Duodenal mucosa (tissue), 2 donors: ENCODE measurements at regions not wholly inside any gene's neighbourhood (a gene's known extent, or its start where the extent isn't known, plus 50 kb on each side); places are given as distances from the start of the nearest gene placed in this dataset.

Experiments used
- H3K27ac ChIP-seq: one replicate; pipeline ENCODE4 v1.7.0; 2013; ENCODE audit warnings: low read depth, low read length
- H3K27me3 ChIP-seq, 2 donors: one replicate each; pipeline ENCODE4 v1.7.0; 2013; ENCODE audit warnings: low read length in 2 of 2, control low read depth in 1 of 2; ENCODE audit not compliant: insufficient read depth in 2 of 2, control insufficient read depth in 1 of 2
- H3K36me3 ChIP-seq, 2 donors: one replicate each; pipeline ENCODE4 v1.7.0; 2013; ENCODE audit warnings: low read length in 2 of 2, control low read depth in 1 of 2; ENCODE audit not compliant: insufficient read depth in 2 of 2, control insufficient read depth in 1 of 2
- H3K4me1 ChIP-seq, 2 donors: one replicate each; pipeline ENCODE4 v1.7.0; 2013; ENCODE audit warnings: low read length in 2 of 2, control low read depth in 1 of 2; ENCODE audit not compliant: insufficient read depth in 2 of 2, control insufficient read depth in 1 of 2
- H3K4me3 ChIP-seq, 2 donors: one replicate each; pipeline ENCODE4 v1.7.0; 2013; ENCODE audit warnings: low read length in 2 of 2, low read depth in 1 of 2
- H3K9ac ChIP-seq, 2 donors: one replicate each; pipeline ENCODE4 v1.7.0; 2013; ENCODE audit warnings: low read length in 2 of 2, low read depth in 1 of 2
- H3K9me3 ChIP-seq, 2 donors: one replicate each; pipeline ENCODE4 v1.7.0; 2013; ENCODE audit warnings: low read length in 2 of 2, control low read depth in 1 of 2; ENCODE audit not compliant: control insufficient read depth in 1 of 2

GRCh38 chr13:83221256-83221655 lies 661.0 kb downstream of the SLITRK1 start:
- Histone ChIP-seq H3K9me3 (peaks cover 3 to 7% of the 10 kb centered on the region in 2 donors), H3K36me3 (no peaks in the 10 kb centered on the region), H3K27me3 (no peaks in the 10 kb centered on the region), H3K9ac (no peak overlapping the region), H3K4me3 (no peak overlapping the region), H3K4me1 (no peaks in the 10 kb centered on the region), H3K27ac (no peak overlapping the region)

GRCh38 chr13:83220241-83220640 lies 662.0 kb downstream of the SLITRK1 start:
- no peaks in the 10 kb centered on the region for H3K36me3 ChIP-seq
- H3K4me3 ChIP-seq: no peak overlapping the region
- no peaks in the 10 kb centered on the region for H3K4me1 ChIP-seq
- H3K27me3 ChIP-seq: no peaks in the 10 kb centered on the region
- H3K27ac ChIP-seq: no peak overlapping the region
- H3K9me3 ChIP-seq: peaks cover 3 to 7% of the 10 kb centered on the region in 2 donors
- H3K9ac ChIP-seq: no peak overlapping the region

GRCh38 chr13:83219832-83220231 lies 662.4 kb downstream of the SLITRK1 start:
- H3K9ac ChIP-seq: no peak overlapping the region
- H3K27ac ChIP-seq: no peak overlapping the region
- peaks cover 3 to 7% of the 10 kb centered on the region in 2 donors for H3K9me3 ChIP-seq
- H3K4me3 ChIP-seq: no peak overlapping the region
- H3K36me3 ChIP-seq: no peaks in the 10 kb centered on the region
- H3K4me1 ChIP-seq: no peaks in the 10 kb centered on the region
- H3K27me3 ChIP-seq: no peaks in the 10 kb centered on the region

- Histone ChIP-seq H3K4me1 (no peaks in the 10 kb centered on the region), H3K9ac (no peak overlapping the region), H3K9me3 (peaks cover 3 to 7% of the 10 kb centered on the region in 2 donors), H3K4me3 (no peak overlapping the region), H3K27ac (no peak overlapping the region), H3K27me3 (no peaks in the 10 kb centered on the region), H3K36me3 (no peaks in the 10 kb centered on the region)
Observed at GRCh38 chr13:83216479-83217245, 665.6 kb downstream of the SLITRK1 start.

GRCh38 chr13:83215627-83216026 lies 666.6 kb downstream of the SLITRK1 start:
- Histone ChIP-seq H3K4me3 (no peak overlapping the region), H3K9me3 (peaks cover 0 to 7% of the 10 kb centered on the region in 2 donors), H3K4me1 (no peaks in the 10 kb centered on the region), H3K27me3 (no peaks in the 10 kb centered on the region), H3K36me3 (no peaks in the 10 kb centered on the region), H3K9ac (no peak overlapping the region), H3K27ac (no peak overlapping the region)

- no peak overlapping the region for H3K9ac ChIP-seq
- H3K27me3 ChIP-seq: no peaks in the 10 kb centered on the region
- no peaks in the 10 kb centered on the region for H3K4me1 ChIP-seq
- no peak overlapping the region for H3K27ac ChIP-seq
- no peaks in the 10 kb centered on the region for H3K36me3 ChIP-seq
- H3K9me3 ChIP-seq: peaks cover 0 to 3% of the 10 kb centered on the region in 2 donors
- H3K4me3 ChIP-seq: no peak overlapping the region
Observed at GRCh38 chr13:83214452-83214851, 667.8 kb downstream of the SLITRK1 start.

- Histone ChIP-seq H3K9me3 (peaks cover 0 to 14% of the 10 kb centered on the region in 2 donors), H3K9ac (no peak overlapping the region), H3K4me3 (no peak overlapping the region), H3K27ac (no peak overlapping the region), H3K27me3 (no peaks in the 10 kb centered on the region), H3K36me3 (no peaks in the 10 kb centered on the region), H3K4me1 (no peaks in the 10 kb centered on the region)
Observed at GRCh38 chr13:83211301-83211700, 671.0 kb downstream of the SLITRK1 start.

GRCh38 chr13:83204886-83205285 lies 677.4 kb downstream of the SLITRK1 start:
- Histone ChIP-seq H3K4me3 (no peak overlapping the region), H3K27ac (no peak overlapping the region), H3K9me3 (peaks cover 6 to 23% of the 10 kb centered on the region in 2 donors), H3K36me3 (no peaks in the 10 kb centered on the region), H3K27me3 (no peaks in the 10 kb centered on the region), H3K9ac (no peak overlapping the region), H3K4me1 (no peaks in the 10 kb centered on the region)

GRCh38 chr13:83201506-83201905 lies 680.8 kb downstream of the SLITRK1 start:
- Histone ChIP-seq H3K36me3 (no peaks in the 10 kb centered on the region), H3K27me3 (no peaks in the 10 kb centered on the region), H3K9me3 (peaks cover 6 to 10% of the 10 kb centered on the region in 2 donors), H3K9ac (no peak overlapping the region), H3K4me3 (no peak overlapping the region), H3K27ac (no peak overlapping the region), H3K4me1 (no peaks in the 10 kb centered on the region)

- Histone ChIP-seq H3K27me3 (no peaks in the 10 kb centered on the region), H3K9me3 (peaks cover 0 to 2% of the 10 kb centered on the region in 2 donors), H3K9ac (no peak overlapping the region), H3K27ac (no peak overlapping the region), H3K4me3 (no peak overlapping the region), H3K4me1 (no peaks in the 10 kb centered on the region), H3K36me3 (no peaks in the 10 kb centered on the region)
Observed at GRCh38 chr13:83197316-83197715, 685.0 kb downstream of the SLITRK1 start.
